Smooth muscle cell (in vitro differentiated cells): ENCODE measurements at regions not wholly inside any gene's neighbourhood (a gene's known extent, or its start where the extent isn't known, plus 50 kb on each side); places are given as distances from the start of the nearest gene placed in this dataset.

Experiments used
- DNase-seq: peaks from one replicate; lab custom pipeline; 2025; ENCODE audit not compliant: unreplicated experiment; lab: John Stamatoyannopoulos, UW
- H2AFZ ChIP-seq: fragments of 200-600 bp; sonication (generic); 2 replicates; pipeline ENCODE4 v1.6.0; 2016; ENCODE audit warnings: antibody characterized with exemption, low read depth, mild to moderate bottlenecking
- H3F3A ChIP-seq: fragments of 200-600 bp; sonication (generic); 2 replicates; pipeline ENCODE4 v1.6.0; 2017; ENCODE audit warnings: antibody characterized with exemption, low read depth
- H3K27ac ChIP-seq: fragments of 200-600 bp; sonication (generic); 2 replicates; pipeline ENCODE4 v1.5.1; 2016; ENCODE audit warnings: low read depth, mild to moderate bottlenecking
- H3K27me3 ChIP-seq: fragments of 200-600 bp; sonication (generic); 2 replicates; pipeline ENCODE4 v1.6.1; 2016; ENCODE audit warnings: low read depth, mild to moderate bottlenecking
- H3K36me3 ChIP-seq: fragments of 200-600 bp; sonication (generic); 2 replicates; pipeline ENCODE4 v1.5.1; 2016; ENCODE audit warnings: low read depth
- H3K4me1 ChIP-seq: fragments of 200-600 bp; sonication (generic); 2 replicates; pipeline ENCODE4 v1.5.1; 2016; ENCODE audit warnings: low read depth
- H3K4me2 ChIP-seq: fragments of 200-600 bp; sonication (generic); 2 replicates; pipeline ENCODE4 v1.6.0; 2016; ENCODE audit warnings: mild to moderate bottlenecking
- H3K4me3 ChIP-seq: fragments of 200-600 bp; sonication (generic); 2 replicates; pipeline ENCODE4 v1.5.1; 2016; ENCODE audit warnings: mild to moderate bottlenecking
- H3K79me2 ChIP-seq: fragments of 200-600 bp; sonication (generic); 2 replicates; pipeline ENCODE4 v1.6.0; 2016; ENCODE audit warnings: low read depth, mild to moderate bottlenecking
- H3K9ac ChIP-seq: fragments of 200-600 bp; sonication (generic); 2 replicates; pipeline ENCODE4 v1.6.0; 2016; ENCODE audit warnings: low read depth
- H3K9me3 ChIP-seq: fragments of 200-600 bp; sonication (generic); replicated peaks from 2 replicates; pipeline ENCODE4 v1.5.1; 2016; ENCODE audit warnings: low read depth
- H4K20me1 ChIP-seq: fragments of 200-600 bp; sonication (generic); 2 replicates; pipeline ENCODE4 v1.6.0; 2016; ENCODE audit warnings: low read depth
- whole genome bisulfite sequencing: methylation state at CpG from one replicate; pipeline ENCODE4 v1.1.7; 2016; ENCODE audit warnings: low lambda C conversion rate; 5-methylcytosine and 5-hydroxymethylcytosine counted together
- TF ChIP-seq, protein P1 (sequence below): fragments of 200-600 bp; sonication (generic); IDR thresholded peaks from 2 replicates; pipeline ENCODE4 v1.5.1; 2017; ENCODE audit warnings: borderline replicate concordance, mild to moderate bottlenecking, antibody characterized with exemption; ENCODE audit not compliant: insufficient read depth, poor library complexity, severe bottlenecking

- TF ChIP-seq, protein P1, sequence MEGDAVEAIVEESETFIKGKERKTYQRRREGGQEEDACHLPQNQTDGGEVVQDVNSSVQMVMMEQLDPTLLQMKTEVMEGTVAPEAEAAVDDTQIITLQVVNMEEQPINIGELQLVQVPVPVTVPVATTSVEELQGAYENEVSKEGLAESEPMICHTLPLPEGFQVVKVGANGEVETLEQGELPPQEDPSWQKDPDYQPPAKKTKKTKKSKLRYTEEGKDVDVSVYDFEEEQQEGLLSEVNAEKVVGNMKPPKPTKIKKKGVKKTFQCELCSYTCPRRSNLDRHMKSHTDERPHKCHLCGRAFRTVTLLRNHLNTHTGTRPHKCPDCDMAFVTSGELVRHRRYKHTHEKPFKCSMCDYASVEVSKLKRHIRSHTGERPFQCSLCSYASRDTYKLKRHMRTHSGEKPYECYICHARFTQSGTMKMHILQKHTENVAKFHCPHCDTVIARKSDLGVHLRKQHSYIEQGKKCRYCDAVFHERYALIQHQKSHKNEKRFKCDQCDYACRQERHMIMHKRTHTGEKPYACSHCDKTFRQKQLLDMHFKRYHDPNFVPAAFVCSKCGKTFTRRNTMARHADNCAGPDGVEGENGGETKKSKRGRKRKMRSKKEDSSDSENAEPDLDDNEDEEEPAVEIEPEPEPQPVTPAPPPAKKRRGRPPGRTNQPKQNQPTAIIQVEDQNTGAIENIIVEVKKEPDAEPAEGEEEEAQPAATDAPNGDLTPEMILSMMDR: no peak
- no peak overlapping the region for H2AFZ ChIP-seq
- 90% methylated on average over 5 of the region's 5 CpGs for WGBS
- no peak overlapping the region for H3K4me2 ChIP-seq
- H4K20me1 ChIP-seq: no peaks in the 10 kb centered on the region
- H3K9ac ChIP-seq: no peak overlapping the region
- no peak overlapping the region for H3K27ac ChIP-seq
- H3K79me2 ChIP-seq: no peaks in the 10 kb centered on the region
- no peak for DNase-seq
- H3K36me3 ChIP-seq: no peaks in the 10 kb centered on the region
- H3F3A ChIP-seq: no peaks in the 10 kb centered on the region
- no peaks in the 10 kb centered on the region for H3K27me3 ChIP-seq
- no peak overlapping the region for H3K4me3 ChIP-seq
- H3K9me3 ChIP-seq: no peaks in the 10 kb centered on the region
- no peaks in the 10 kb centered on the region for H3K4me1 ChIP-seq
Measured at GRCh38 chr2:38491436-38491835, 111.3 kb downstream of the HNRNPLL start.

DNA sequence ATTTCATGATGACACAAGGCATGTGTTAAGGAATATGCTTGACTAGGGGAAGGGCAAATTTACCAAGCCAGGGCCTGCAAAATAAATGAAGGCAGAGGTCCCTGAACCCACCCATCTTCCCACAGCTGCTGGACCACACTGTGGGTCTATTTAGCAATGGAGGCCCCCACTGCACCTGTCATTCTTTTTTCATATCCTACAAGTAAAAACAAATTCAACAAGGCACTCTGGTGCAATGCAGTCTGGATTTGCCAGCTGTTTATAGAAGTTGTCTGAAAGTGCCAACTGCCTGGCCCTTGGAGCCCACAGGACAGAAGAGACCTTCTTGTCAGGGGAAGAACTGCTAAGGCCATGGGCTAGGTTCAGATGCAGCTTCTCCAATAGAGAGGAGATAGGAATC lies 112.8 kb upstream of the ATL2 start:
- H3K4me2 ChIP-seq: no peak overlapping the region
- no peaks in the 10 kb centered on the region for H3K9me3 ChIP-seq
- TF ChIP-seq, protein P1: no peak
- no peak overlapping the region for H3K27ac ChIP-seq
- H3K36me3 ChIP-seq: no peaks in the 10 kb centered on the region
- H2AFZ ChIP-seq: no peak overlapping the region
- H3K27me3 ChIP-seq: no peaks in the 10 kb centered on the region
- no peaks in the 10 kb centered on the region for H3K4me1 ChIP-seq
- no peaks in the 10 kb centered on the region for H3F3A ChIP-seq
- no peak overlapping the region for H3K4me3 ChIP-seq
- H3K79me2 ChIP-seq: no peaks in the 10 kb centered on the region
- no peaks in the 10 kb centered on the region for H4K20me1 ChIP-seq
- H3K9ac ChIP-seq: no peak overlapping the region
- no peak for DNase-seq

GRCh38 chr2:38487852-38488251 lies 110.8 kb upstream of the ATL2 start:
- H3F3A ChIP-seq: no peaks in the 10 kb centered on the region
- no peak for DNase-seq
- H3K79me2 ChIP-seq: no peaks in the 10 kb centered on the region
- H4K20me1 ChIP-seq: no peaks in the 10 kb centered on the region
- no peak overlapping the region for H3K4me2 ChIP-seq
- no peak overlapping the region for H3K4me3 ChIP-seq
- H3K9me3 ChIP-seq: no peaks in the 10 kb centered on the region
- no peak overlapping the region for H2AFZ ChIP-seq
- no peaks in the 10 kb centered on the region for H3K27me3 ChIP-seq
- TF ChIP-seq, protein P1: no peak
- 88% methylated on average over 10 of the region's 10 CpGs for WGBS
- H3K36me3 ChIP-seq: no peaks in the 10 kb centered on the region
- no peak overlapping the region for H3K27ac ChIP-seq
- no peak overlapping the region for H3K9ac ChIP-seq
- H3K4me1 ChIP-seq: no peaks in the 10 kb centered on the region

- H3K27ac ChIP-seq: no peak overlapping the region
- DNase-seq: no peak
- H3K4me1 ChIP-seq: no peaks in the 10 kb centered on the region
- no peak overlapping the region for H3K4me2 ChIP-seq
- TF ChIP-seq, protein P1: no peak
- no peaks in the 10 kb centered on the region for H3K79me2 ChIP-seq
- no peaks in the 10 kb centered on the region for H3K27me3 ChIP-seq
- no peaks in the 10 kb centered on the region for H4K20me1 ChIP-seq
- H3K9ac ChIP-seq: no peak overlapping the region
- H3F3A ChIP-seq: no peaks in the 10 kb centered on the region
- no peak overlapping the region for H2AFZ ChIP-seq
- H3K9me3 ChIP-seq: no peaks in the 10 kb centered on the region
- WGBS: 81% methylated on average over 11 of the region's 11 CpGs
- H3K4me3 ChIP-seq: no peak overlapping the region
- H3K36me3 ChIP-seq: no peaks in the 10 kb centered on the region
Measured at GRCh38 chr2:38486213-38487026, 109.3 kb upstream of the ATL2 start.
